ENCODE measurements at regions not wholly inside any gene's neighbourhood (a gene's known extent, or its start where the extent isn't known, plus 50 kb on each side); places are given as distances from the start of the nearest gene placed in this dataset.

DNA sequence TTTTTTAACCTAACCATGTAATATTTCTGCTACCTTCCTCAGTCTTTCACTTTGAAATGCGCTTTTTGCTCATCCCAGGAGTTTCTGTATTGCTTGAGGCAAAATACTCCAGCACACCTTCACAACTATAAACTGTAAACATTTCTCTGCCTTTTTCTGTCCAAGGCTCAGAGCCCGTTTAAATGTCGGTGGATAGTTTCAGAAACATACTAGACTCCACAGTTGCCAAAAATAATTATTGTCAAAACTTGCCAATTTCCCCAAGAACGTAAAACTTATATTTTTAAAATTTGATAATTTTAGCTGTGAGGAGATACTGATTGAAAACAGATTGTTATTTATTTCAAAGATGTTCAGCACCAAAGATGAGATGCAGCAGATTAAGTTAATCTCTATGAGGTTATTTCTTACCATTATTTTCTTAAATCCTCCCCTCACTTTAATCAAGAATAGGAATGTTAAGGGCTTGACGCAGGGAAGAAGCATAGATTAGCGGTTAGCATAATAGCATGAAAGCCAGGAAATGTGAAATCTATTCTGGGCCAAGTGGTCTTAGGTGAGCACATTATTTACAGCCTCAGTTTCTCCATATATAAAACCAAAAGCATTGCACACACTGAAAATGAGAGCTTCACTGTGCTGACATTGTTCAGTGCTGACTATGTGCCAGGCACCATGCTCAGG lies 91.5 kb upstream of the ESRRG start:
- TF ChIP-seq HOXB5 (CRISPR knock-in tag; IDR thresholded peaks at IDR 0.05) = no peak
- no peak for TF ChIP-seq EP300 (IDR thresholded peaks at IDR 0.05)
- no peak for TF ChIP-seq USF2 (IDR thresholded peaks at IDR 0.05)
- TF ChIP-seq HDAC2 (IDR thresholded peaks at IDR 0.05) = no peak
- no peak for TF ChIP-seq RARB (CRISPR knock-in tag; IDR thresholded peaks at IDR 0.05)
- TF ChIP-seq EHF (CRISPR knock-in tag; IDR thresholded peaks at IDR 0.05) = no peak
- no peak for TF ChIP-seq ESRRA (IDR thresholded peaks at IDR 0.05; ENCODE audit: borderline replicate concordance, low read length)
- no peak for TF ChIP-seq TP53 (CRISPR knock-in tag; IDR thresholded peaks at IDR 0.05)
- TF ChIP-seq, protein P1, sequence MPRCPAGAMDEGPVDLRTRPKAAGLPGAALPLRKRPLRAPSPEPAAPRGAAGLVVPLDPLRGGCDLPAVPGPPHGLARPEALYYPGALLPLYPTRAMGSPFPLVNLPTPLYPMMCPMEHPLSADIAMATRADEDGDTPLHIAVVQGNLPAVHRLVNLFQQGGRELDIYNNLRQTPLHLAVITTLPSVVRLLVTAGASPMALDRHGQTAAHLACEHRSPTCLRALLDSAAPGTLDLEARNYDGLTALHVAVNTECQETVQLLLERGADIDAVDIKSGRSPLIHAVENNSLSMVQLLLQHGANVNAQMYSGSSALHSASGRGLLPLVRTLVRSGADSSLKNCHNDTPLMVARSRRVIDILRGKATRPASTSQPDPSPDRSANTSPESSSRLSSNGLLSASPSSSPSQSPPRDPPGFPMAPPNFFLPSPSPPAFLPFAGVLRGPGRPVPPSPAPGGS (IDR thresholded peaks at IDR 0.05) = no peak
- TF ChIP-seq, protein P2, sequence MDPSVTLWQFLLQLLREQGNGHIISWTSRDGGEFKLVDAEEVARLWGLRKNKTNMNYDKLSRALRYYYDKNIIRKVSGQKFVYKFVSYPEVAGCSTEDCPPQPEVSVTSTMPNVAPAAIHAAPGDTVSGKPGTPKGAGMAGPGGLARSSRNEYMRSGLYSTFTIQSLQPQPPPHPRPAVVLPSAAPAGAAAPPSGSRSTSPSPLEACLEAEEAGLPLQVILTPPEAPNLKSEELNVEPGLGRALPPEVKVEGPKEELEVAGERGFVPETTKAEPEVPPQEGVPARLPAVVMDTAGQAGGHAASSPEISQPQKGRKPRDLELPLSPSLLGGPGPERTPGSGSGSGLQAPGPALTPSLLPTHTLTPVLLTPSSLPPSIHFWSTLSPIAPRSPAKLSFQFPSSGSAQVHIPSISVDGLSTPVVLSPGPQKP (IDR thresholded peaks at IDR 0.05; ENCODE audit: low read depth, low read length) = no peak
- TF ChIP-seq, protein P3, sequence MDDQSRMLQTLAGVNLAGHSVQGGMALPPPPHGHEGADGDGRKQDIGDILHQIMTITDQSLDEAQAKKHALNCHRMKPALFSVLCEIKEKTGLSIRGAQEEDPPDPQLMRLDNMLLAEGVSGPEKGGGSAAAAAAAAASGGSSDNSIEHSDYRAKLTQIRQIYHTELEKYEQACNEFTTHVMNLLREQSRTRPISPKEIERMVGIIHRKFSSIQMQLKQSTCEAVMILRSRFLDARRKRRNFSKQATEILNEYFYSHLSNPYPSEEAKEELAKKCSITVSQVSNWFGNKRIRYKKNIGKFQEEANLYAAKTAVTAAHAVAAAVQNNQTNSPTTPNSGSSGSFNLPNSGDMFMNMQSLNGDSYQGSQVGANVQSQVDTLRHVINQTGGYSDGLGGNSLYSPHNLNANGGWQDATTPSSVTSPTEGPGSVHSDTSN (IDR thresholded peaks at IDR 0.05) = no peak
- no peak for TF ChIP-seq SMC3 (IDR thresholded peaks at IDR 0.05)
- ATAC-seq (no peak), FAIRE-seq (no peak), DNase-seq (ENCODE audit: low read depth in 1 of 2, low spot score in 1 of 2) (no peak)
- Histone ChIP-seq H3K9me3 (no peaks in the 10 kb centered on the region), H3K27ac (no peak overlapping the region), H3K4me2 (no peak overlapping the region), H3K4me3 (no peak overlapping the region), H3K4me1 (no peaks in the 10 kb centered on the region)
- 25% methylated on average over 6 of the region's 6 CpGs for WGBS (ENCODE audit: missing lambda C conversion rate)
- CTCF ChIA-PET = no interaction called here
- POLR2A ChIA-PET = no interaction called here

DNA sequence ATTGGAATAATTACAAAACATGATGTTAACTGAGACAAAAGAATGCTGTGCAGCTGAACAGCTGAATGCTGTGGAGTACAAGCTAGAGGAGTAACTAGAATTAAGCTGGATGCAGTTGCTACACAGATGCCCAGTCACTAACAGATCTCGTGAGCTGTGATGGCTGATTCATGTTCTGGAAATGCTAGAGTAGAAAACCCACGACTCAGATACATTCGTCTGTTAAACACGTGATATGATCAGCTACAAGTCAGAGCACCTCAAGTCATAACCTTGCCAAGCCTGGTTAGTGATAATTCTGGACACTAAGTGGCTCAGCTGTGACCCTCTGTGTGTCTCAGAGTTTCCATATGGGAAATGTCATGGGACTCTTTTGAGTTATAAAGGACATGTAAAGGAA lies 89.7 kb upstream of the ESRRG start:
- no peak overlapping the region for H3K4me3 ChIP-seq
- no peaks in the 10 kb centered on the region for H3K4me1 ChIP-seq
- FAIRE-seq = no peak
- ATAC-seq = no peak
- H3K9me3 ChIP-seq = no peaks in the 10 kb centered on the region
- ChIA-PET CTCF (no interaction called here), POLR2A (no interaction called here)
- no peak for TF ChIP-seq HOXB5 (CRISPR knock-in tag; IDR thresholded peaks at IDR 0.05)
- no peak for TF ChIP-seq EHMT2 (IDR thresholded peaks at IDR 0.05; ENCODE audit: low read depth)
- no peak for TF ChIP-seq MAZ (IDR thresholded peaks at IDR 0.05; ENCODE audit: borderline replicate concordance, low read depth, low read length)
- no peak for TF ChIP-seq ZSCAN20 (CRISPR knock-in tag; IDR thresholded peaks at IDR 0.05)
- TF ChIP-seq GATA3 (IDR thresholded peaks at IDR 0.05; ENCODE audit: borderline replicate concordance) = no peak
- TF ChIP-seq NFE2L2 (conservative IDR thresholded peaks at IDR 0.05; ENCODE audit: low read length) = no peak
- TF ChIP-seq SMC3 (IDR thresholded peaks at IDR 0.05) = no peak
- no peak for TF ChIP-seq HOXB13 (CRISPR knock-in tag; IDR thresholded peaks at IDR 0.05; ENCODE audit: low read depth)
- TF ChIP-seq JUN (IDR thresholded peaks at IDR 0.05) = no peak
- TF ChIP-seq, protein P4, sequence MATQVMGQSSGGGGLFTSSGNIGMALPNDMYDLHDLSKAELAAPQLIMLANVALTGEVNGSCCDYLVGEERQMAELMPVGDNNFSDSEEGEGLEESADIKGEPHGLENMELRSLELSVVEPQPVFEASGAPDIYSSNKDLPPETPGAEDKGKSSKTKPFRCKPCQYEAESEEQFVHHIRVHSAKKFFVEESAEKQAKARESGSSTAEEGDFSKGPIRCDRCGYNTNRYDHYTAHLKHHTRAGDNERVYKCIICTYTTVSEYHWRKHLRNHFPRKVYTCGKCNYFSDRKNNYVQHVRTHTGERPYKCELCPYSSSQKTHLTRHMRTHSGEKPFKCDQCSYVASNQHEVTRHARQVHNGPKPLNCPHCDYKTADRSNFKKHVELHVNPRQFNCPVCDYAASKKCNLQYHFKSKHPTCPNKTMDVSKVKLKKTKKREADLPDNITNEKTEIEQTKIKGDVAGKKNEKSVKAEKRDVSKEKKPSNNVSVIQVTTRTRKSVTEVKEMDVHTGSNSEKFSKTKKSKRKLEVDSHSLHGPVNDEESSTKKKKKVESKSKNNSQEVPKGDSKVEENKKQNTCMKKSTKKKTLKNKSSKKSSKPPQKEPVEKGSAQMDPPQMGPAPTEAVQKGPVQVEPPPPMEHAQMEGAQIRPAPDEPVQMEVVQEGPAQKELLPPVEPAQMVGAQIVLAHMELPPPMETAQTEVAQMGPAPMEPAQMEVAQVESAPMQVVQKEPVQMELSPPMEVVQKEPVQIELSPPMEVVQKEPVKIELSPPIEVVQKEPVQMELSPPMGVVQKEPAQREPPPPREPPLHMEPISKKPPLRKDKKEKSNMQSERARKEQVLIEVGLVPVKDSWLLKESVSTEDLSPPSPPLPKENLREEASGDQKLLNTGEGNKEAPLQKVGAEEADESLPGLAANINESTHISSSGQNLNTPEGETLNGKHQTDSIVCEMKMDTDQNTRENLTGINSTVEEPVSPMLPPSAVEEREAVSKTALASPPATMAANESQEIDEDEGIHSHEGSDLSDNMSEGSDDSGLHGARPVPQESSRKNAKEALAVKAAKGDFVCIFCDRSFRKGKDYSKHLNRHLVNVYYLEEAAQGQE (IDR thresholded peaks at IDR 0.05) = no peak
- TF ChIP-seq, protein P5, sequence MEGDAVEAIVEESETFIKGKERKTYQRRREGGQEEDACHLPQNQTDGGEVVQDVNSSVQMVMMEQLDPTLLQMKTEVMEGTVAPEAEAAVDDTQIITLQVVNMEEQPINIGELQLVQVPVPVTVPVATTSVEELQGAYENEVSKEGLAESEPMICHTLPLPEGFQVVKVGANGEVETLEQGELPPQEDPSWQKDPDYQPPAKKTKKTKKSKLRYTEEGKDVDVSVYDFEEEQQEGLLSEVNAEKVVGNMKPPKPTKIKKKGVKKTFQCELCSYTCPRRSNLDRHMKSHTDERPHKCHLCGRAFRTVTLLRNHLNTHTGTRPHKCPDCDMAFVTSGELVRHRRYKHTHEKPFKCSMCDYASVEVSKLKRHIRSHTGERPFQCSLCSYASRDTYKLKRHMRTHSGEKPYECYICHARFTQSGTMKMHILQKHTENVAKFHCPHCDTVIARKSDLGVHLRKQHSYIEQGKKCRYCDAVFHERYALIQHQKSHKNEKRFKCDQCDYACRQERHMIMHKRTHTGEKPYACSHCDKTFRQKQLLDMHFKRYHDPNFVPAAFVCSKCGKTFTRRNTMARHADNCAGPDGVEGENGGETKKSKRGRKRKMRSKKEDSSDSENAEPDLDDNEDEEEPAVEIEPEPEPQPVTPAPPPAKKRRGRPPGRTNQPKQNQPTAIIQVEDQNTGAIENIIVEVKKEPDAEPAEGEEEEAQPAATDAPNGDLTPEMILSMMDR (IDR thresholded peaks at IDR 0.05) = no peak
- no peak for TF ChIP-seq PHF8 (IDR thresholded peaks at IDR 0.05; ENCODE audit: borderline replicate concordance, low read depth)
- no peak for TF ChIP-seq RARB (CRISPR knock-in tag; IDR thresholded peaks at IDR 0.05)
- 0% methylated on average over 4 of the region's 4 CpGs for WGBS (ENCODE audit: missing lambda C conversion rate)
- H3K27ac ChIP-seq = no peak overlapping the region
- no peak for DNase-seq (ENCODE audit: low read depth in 1 of 2, low spot score in 1 of 2)
- H3K4me2 ChIP-seq = no peak overlapping the region

Data from A549 (cell line).